MM.1S (cell line): ENCODE measurements at regions not wholly inside any gene's neighbourhood (a gene's known extent, or its start where the extent isn't known, plus 50 kb on each side); places are given as distances from the start of the nearest gene placed in this dataset.

Experiments
- CTCF ChIP-seq: fragments of 300-600 bp; sonication (generic); IDR thresholded peaks from 2 replicates; pipeline ENCODE4 v1.5.1; 2016; ENCODE audit warnings: antibody characterized with exemption, low read length, mixed read lengths
- EZH2phosphoT487 ChIP-seq: fragments of 300-600 bp; sonication (generic); IDR thresholded peaks from 2 replicates; pipeline ENCODE4 v1.6.1; 2018; ENCODE audit warnings: antibody characterized with exemption, low read length

GRCh38 chr3:80676261-80676660 lies 908.5 kb upstream of the ROBO1 start:
- TF ChIP-seq CTCF, result no peak
- no peak for TF ChIP-seq EZH2phosphoT487
